Right lobe of liver (tissue), 6 donors: ENCODE measurements at regions not wholly inside any gene's neighbourhood (a gene's known extent, or its start where the extent isn't known, plus 50 kb on each side); places are given as distances from the start of the nearest gene placed in this dataset.

Experiments used
- ATAC-seq, 4 donors: fragments of 200-7000 bp; cut with Tn5 transposase; one replicate each; pipeline ENCODE4 v1.9.1; 2020; ENCODE audit warnings: mild to moderate bottlenecking in 4 of 4, moderate library complexity in 4 of 4
- DNase-seq, 3 donors: peaks; one replicate each; pipeline ENCODE4 v3.0.0-alpha.2; 2020
- H3K27ac ChIP-seq, 3 donors: fragments of 200-600 bp; one replicate each; pipeline ENCODE4 v1.8.0; 2022
- H3K27me3 ChIP-seq, 2 donors: fragments of 200-600 bp; one replicate each; pipeline ENCODE4 v1.8.0; 2022
- H3K36me3 ChIP-seq, 4 donors: fragments of 200-600 bp; sonication (generic) in 1 of 4; one replicate each; pipeline versions ENCODE4 v1.5.1 to v1.8.0; 2017 to 2022; ENCODE audit warnings: control low read depth in 1 of 4
- H3K4me1 ChIP-seq, 4 donors: fragments of 200-600 bp; sonication (generic) in 1 of 4; one replicate each; pipeline versions ENCODE4 v1.5.1 to v1.8.0; 2017 to 2022; ENCODE audit warnings: control low read depth in 1 of 4
- H3K4me3 ChIP-seq, 3 donors: fragments of 200-600 bp; one replicate each; pipeline ENCODE4 v1.8.0; 2022
- H3K9me3 ChIP-seq, 4 donors: fragments of 200-600 bp; sonication (generic) in 1 of 4; one replicate each; pipeline versions ENCODE4 v1.5.1 to v1.8.0; 2017 to 2022; ENCODE audit warnings: control low read depth in 1 of 4
- POLR2A ChIP-seq: fragments of 450-650 bp; IDR thresholded peaks from one replicate; pipeline ENCODE4 v1.6.1; 2017; ENCODE audit warnings: antibody characterized with exemption, mild to moderate bottlenecking
- WGBS: methylation state at CpG from one replicate; pipeline ENCODE4 v1.1.6; 2018; ENCODE audit warnings: low coverage, low lambda C conversion rate; ENCODE audit not compliant: insufficient coverage; ENCODE audit errors: missing lambda C conversion rate; 5-methylcytosine and 5-hydroxymethylcytosine counted together
- intact Hi-C, 2 donors: fragments of 100-400 bp; cut with DNase I; formaldehyde crosslinking; loops; one replicate each; pipeline versions ENCODE4 v1.11.2 to v1.14.1; 2022
- TF ChIP-seq, protein P1 (sequence below), 4 donors: fragments of 200-600 bp in 3 of 4; fragments of 450-650 bp in 1 of 4; IDR thresholded peaks; one replicate each; pipeline versions ENCODE4 v1.5.1 to v1.8.0; 2016 to 2022; ENCODE audit warnings: antibody characterized with exemption in 4 of 4, mild to moderate bottlenecking in 2 of 4
- donor health status: DM: no; HTN: yes; CAD: no.
- donor health status: DM: no; HTN: no; CAD: no.
- donor health status: DM: no; HTN: no; CAD: no.
- donor health status: DM: no; HTN: yes; CAD: no.
- donor health status: DM: no; HTN: yes; CAD: no.

DNA sequence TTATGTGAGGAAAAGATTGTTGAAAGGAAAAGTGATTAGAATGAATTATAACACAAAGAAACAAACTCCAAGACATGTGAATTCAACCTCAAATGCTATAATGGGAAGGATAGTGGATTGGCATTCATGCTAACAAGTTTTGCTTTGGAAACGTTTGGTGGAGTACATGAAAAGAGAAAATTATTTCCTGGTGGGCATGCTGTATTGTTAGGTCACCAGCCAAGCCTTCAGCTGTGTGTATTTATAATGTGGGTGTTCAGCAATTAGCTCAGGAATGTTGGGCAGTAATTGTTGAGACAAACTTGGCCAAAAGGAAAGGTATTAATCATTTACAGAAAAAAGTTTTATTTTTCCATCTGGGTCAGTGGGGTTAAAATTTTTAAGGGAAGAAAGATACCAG, 198.9 kb upstream of the ARSJ start:
- 21% methylated on average over 1 of the region's 1 CpG for WGBS
- DNase-seq (no peak), ATAC-seq (no peak)
- no peaks in the 10 kb centered on the region for H3K9me3 ChIP-seq
- H3K27me3 ChIP-seq: no peaks in the 10 kb centered on the region
- intact Hi-C loops: no loop called here
- TF ChIP-seq, protein P1, sequence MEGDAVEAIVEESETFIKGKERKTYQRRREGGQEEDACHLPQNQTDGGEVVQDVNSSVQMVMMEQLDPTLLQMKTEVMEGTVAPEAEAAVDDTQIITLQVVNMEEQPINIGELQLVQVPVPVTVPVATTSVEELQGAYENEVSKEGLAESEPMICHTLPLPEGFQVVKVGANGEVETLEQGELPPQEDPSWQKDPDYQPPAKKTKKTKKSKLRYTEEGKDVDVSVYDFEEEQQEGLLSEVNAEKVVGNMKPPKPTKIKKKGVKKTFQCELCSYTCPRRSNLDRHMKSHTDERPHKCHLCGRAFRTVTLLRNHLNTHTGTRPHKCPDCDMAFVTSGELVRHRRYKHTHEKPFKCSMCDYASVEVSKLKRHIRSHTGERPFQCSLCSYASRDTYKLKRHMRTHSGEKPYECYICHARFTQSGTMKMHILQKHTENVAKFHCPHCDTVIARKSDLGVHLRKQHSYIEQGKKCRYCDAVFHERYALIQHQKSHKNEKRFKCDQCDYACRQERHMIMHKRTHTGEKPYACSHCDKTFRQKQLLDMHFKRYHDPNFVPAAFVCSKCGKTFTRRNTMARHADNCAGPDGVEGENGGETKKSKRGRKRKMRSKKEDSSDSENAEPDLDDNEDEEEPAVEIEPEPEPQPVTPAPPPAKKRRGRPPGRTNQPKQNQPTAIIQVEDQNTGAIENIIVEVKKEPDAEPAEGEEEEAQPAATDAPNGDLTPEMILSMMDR (IDR thresholded peaks at IDR 0.05): no peak
- no peak for TF ChIP-seq POLR2A
- H3K27ac ChIP-seq: no peak overlapping the region
- no peaks in the 10 kb centered on the region for H3K36me3 ChIP-seq
- no peaks in the 10 kb centered on the region for H3K4me1 ChIP-seq
- H3K4me3 ChIP-seq: no peak overlapping the region

DNA sequence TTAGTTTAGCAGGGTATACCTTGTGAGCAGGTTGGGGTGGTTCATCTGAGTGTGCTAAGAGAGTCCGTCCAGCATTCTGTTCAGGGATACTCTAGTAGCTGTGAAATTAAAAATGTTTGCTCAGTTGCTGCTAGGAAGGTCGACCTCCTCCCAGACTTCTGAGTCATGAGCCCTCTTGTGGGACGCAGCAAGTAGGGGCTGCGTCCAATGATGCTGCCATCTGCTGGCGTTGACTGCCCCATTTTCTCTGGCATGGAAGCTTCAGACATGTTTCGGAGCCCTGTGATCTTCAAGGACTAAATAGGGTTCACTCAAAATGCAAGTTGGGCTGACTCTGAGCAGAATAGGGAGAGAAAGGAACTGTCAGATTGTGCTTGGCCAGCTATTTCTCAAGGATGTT, 201.0 kb upstream of the ARSJ start:
- Histone ChIP-seq H3K27me3 (no peaks in the 10 kb centered on the region), H3K4me1 (no peaks in the 10 kb centered on the region), H3K4me3 (no peak overlapping the region), H3K27ac (no peak overlapping the region), H3K36me3 (no peaks in the 10 kb centered on the region), H3K9me3 (no peaks in the 10 kb centered on the region)
- peak in 1 of 3 donors; percentile 55 for DNase-seq
- intact Hi-C loops: no loop called here
- TF ChIP-seq, protein P1 (IDR thresholded peaks at IDR 0.05): peak in 3 of 4 donors; percentile 47 to 49 (median 49)
- no peak for TF ChIP-seq POLR2A
- WGBS: 19% methylated on average over 6 of the region's 6 CpGs
- peak; percentile 56 to 87 (median 66) for ATAC-seq

DNA sequence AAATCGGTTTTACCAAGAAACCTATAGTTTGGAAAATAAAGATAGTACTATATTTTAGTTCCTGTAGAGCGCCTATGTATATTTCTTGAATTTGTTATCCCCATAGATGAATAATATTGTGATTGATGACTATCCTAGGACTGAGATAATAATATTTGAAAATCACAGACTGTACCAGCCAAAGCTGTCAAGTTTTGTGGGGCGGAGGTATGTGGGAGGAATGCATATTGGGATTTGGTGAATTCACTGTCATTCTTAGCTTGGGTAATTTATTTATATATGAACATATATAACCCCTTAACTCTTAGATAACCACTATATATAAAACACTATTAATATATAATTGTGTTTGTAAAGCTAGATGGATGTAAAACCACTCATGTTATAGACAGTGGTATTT, 205.5 kb upstream of the ARSJ start:
- Histone ChIP-seq H3K27ac (no peak overlapping the region), H3K36me3 (no peaks in the 10 kb centered on the region), H3K9me3 (no peaks in the 10 kb centered on the region), H3K4me3 (no peak overlapping the region), H3K27me3 (no peaks in the 10 kb centered on the region), H3K4me1 (no peaks in the 10 kb centered on the region)
- WGBS: 56% methylated on average over 3 of the region's 3 CpGs
- no peak for TF ChIP-seq POLR2A
- TF ChIP-seq, protein P1 (IDR thresholded peaks at IDR 0.05): no peak
- ATAC-seq: no peak
- DNase-seq: no peak
- intact Hi-C loops: no loop called here

DNA sequence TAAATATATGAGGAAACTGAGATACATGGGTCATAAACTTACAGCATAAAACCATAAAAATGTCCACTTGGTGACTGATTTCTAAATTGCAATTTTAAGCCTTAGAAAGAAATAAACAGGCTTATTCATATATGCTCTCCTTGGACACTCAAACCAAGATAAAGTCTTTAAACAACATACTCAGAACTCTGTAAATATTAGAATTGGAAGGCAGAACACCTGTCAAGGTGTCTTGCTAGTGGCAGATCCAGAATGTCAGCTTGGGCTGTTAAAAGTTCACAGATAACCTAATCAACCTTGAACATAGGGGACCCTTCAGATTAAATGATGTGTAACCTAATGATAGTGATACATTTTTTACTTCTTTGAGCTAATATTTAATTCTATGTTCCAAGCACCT, 208.1 kb upstream of the ARSJ start:
- H3K27me3 ChIP-seq: no peaks in the 10 kb centered on the region
- H3K36me3 ChIP-seq: no peaks in the 10 kb centered on the region
- H3K4me3 ChIP-seq: no peak overlapping the region
- no peaks in the 10 kb centered on the region for H3K4me1 ChIP-seq
- no peak overlapping the region for H3K27ac ChIP-seq
- no peaks in the 10 kb centered on the region for H3K9me3 ChIP-seq
- no peak for DNase-seq
- ATAC-seq: no peak
- intact Hi-C loops: no loop called here
- no peak for TF ChIP-seq POLR2A
- TF ChIP-seq, protein P1 (IDR thresholded peaks at IDR 0.05): no peak

DNA sequence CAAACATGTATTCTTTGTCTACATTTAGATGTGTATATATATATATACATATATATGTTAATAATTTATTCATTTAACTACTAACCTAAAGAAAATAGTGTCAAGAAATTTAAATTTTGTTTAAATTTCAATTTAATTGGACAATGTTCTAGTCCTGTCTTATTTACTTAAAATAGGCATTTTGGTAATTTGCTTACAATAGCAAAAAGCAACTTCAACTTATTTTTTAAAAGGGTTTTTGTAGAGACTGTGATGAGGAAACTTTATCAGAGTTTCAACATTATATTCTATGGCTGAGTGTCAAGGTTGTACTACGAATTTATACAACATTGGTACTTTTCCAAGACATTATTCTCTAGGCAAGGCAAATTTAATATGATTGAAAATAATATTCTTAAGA, 212.0 kb upstream of the ARSJ start:
- no peaks in the 10 kb centered on the region for H3K36me3 ChIP-seq
- H3K27me3 ChIP-seq: no peaks in the 10 kb centered on the region
- no peak overlapping the region for H3K4me3 ChIP-seq
- no peak for ATAC-seq
- no peak for TF ChIP-seq POLR2A
- TF ChIP-seq, protein P1 (IDR thresholded peaks at IDR 0.05): no peak
- intact Hi-C loops: no loop called here
- H3K4me1 ChIP-seq: no peaks in the 10 kb centered on the region
- H3K27ac ChIP-seq: no peak overlapping the region
- no peaks in the 10 kb centered on the region for H3K9me3 ChIP-seq
- no peak for DNase-seq
- 26% methylated on average over 1 of the region's 1 CpG for WGBS
